Activated CD4-positive, alpha-beta T cell treated with anti-CD3 and anti-CD28 coated beads, Interleukin-2, Interleukin-4, amounts not matched to agents 100 ng/mL and 50 ng/mL, durations not matched to agents 16 hours and 8 hours (primary cell): ENCODE measurements at regions not wholly inside any gene's neighbourhood (a gene's known extent, or its start where the extent isn't known, plus 50 kb on each side); places are given as distances from the start of the nearest gene placed in this dataset.

Experiments used
- DNase-seq: peaks from one replicate; pipeline ENCODE4 v3.0.0-alpha.2; 2020; ENCODE audit warnings: low spot score

- DNase-seq, result no peak
These were observed 177.7 kb downstream of the DLL1 start for GRCh38 chr6:170113141-170113540.

DNA sequence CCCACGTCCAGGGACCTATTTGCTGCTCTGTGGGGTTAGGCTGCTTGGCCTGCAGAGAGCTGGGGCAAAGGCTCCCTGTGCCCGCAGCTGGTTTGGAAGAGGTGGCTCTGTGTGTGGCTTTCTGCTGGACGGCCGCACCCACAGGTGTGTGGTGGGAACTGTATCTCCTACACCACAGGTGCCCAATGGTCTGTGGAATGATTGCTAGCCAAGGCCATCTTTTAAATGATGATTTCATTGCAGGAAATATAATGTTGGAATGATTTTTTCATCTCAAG is 178.4 kb downstream of the DLL1 start:
- DNase-seq, result no peak

GRCh38 chr6:170111816-170112582 is 178.9 kb downstream of the DLL1 start:
- no peak for DNase-seq

- DNase-seq, result no peak
These were observed 179.7 kb downstream of the DLL1 start for GRCh38 chr6:170111141-170111664.

GRCh38 chr6:170110201-170111140 is 180.4 kb downstream of the DLL1 start:
- DNase-seq, result no peak

- no peak for DNase-seq
These were observed 181.8 kb downstream of the DLL1 start for GRCh38 chr6:170108890-170109587.

DNA sequence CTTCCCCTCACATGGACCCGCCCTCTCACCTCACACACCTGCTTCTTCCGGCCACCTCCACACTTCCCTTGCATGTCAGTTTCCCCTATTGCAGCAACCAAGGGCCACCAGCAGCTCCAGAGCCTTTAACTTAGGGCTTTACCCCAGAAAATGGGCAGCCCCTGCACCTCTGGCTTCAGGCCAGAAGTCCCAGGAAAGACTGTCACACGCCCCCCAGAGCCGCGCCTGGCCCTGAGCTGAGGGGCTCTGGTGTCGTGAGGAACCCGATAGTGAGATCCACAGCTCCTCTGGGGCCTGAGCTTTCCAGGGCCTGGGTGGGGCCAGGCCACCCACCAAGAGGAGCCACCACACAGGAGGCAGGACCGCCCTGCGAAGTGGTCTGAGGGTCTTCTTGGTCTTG is 182.4 kb downstream of the DLL1 start:
- DNase-seq, result no peak

GRCh38 chr6:170107606-170108222 is 183.2 kb downstream of the DLL1 start:
- no peak for DNase-seq

DNA sequence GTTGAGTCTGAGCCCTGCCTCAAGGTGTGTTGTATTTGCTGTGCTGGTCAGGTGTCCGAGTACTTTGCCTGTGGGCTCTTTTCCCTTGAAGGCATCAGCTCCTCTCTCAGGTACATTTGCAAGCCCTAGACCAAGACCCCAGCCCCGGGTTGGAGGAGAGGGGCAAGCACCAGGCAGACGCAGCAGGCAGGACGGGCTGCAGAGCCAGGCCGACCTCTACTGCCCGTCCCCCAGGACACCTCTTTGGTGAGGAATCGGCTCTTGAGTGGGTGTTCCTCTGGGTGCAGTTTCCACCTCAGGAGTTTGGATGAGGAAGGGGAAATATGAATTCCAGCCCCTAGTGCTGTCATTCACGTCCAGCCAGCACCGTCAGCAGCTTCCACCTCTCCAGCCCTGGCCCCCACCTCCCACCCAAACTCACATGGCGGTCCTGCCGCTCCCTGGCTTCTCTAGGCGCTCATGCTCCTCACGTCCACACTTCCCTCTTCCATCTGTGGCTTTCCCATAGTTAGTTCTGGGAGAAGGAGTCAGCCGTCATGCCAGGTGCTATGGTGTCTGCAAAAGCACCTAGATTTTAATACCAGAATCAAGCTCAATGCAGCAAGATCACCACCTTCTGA is 183.9 kb downstream of the DLL1 start:
- no peak for DNase-seq

DNA sequence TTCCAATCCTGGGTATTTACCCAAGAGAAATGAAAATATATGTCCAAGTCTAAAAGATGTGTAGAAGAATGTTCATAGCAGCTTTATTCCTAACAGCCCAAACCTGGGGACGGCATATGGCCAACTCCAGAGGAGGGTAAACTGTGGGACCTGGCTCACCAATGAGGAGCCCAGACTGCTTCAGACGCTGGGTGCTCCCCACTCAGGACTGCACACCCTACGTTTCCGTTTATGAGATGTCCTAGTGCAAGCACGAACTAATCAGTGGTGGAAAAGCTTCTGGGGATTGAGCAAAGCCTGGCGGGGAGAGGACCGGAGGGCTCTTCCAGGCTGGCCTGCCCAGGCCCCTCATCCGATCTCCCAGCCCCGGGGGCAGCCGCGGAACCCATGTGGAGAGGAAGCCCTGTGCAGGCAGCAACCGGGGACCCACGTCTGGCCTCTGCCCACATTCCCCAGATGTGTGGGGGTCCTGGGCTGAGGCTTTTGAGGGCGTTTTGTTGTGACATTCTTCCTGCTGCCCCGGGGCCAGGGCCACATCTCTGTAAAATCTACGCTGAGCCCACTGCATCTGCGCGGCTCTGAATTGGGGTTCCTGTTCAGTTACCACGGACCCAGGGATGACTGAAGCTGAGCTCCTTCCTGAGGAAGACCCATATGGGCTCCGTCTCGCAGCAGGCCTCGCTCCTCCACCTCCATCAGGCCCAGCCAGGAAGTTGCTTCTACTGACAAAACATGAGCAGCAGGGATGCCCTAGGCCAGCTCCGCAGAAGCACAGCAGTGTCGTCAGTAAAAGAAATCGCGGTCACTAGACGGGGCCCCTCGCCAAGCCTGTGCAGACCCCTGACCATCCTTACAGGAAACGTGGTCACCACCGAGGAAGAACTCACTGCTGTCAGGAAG is 188.0 kb downstream of the DLL1 start:
- DNase-seq, result no peak

DNA sequence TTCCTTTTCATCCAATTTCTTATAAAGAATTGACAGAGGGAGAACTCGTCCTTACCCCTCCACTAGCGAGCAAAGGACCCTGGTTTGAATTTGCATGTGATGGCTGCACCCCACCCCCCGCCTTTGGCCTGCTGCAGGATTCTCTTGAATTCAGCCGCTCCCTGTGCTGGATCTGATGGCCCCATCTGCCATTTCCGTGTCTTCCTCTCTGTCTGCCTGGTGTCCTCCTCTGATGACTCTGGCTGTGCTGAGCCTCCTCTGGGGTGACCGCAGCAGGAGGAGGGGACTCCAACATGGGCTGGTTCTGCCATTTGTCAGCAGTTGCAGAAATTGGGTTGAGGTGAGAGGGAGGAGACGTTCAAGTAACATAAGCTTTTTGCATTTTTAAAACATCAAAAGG is 188.8 kb downstream of the DLL1 start:
- no peak for DNase-seq

GRCh38 chr6:170101281-170102035 is 189.4 kb downstream of the DLL1 start:
- DNase-seq, result no peak

- DNase-seq, result no peak
These were observed 190.8 kb downstream of the DLL1 start for GRCh38 chr6:170100046-170100445.

- no peak for DNase-seq
These were observed 191.5 kb downstream of the DLL1 start for GRCh38 chr6:170099387-170099786.

- DNase-seq, result no peak
These were observed 192.3 kb downstream of the DLL1 start for GRCh38 chr6:170098428-170099170.

DNA sequence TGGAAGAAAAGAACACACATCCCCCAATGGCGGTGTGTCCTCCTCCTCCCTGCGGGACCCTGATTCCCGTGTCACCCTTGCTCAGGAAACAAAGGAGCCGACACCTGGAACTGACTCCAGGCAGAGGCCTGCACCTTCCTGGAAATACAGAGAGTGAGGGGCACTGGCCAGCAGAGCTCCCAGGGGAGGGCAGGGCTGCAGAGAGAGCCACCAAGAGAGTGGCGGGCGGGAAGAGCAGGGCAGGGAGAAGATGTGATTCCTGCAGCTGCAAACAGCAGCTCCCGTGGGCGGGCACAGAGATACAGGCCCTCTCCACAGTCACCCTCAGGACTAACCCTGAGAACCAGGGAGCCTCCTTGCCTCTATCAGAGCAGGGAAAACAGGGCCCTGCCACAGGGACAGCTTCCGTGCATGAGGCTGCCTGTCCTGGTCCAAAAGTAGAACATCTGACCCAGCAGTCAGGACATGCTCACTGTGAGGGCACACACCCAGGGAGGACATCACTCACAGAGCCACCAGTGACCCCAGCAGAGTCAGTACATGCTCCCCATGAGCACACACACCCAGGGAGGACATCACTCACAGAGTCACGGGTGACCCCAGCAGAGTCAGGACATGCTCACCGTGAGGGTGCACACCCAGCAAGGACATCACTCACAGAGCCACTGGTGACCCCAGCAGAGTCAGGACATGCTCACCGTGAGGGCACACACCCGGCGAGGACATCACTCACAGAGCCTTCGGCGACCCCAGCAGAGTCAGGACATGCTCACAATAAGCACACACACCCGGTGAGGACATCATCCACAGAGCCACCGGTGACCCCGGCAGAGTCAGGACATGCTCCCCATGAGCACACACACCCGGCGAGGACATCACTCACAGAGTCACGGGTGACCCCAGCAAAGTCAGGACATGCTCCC is 193.1 kb downstream of the DLL1 start:
- DNase-seq, result no peak

DNA sequence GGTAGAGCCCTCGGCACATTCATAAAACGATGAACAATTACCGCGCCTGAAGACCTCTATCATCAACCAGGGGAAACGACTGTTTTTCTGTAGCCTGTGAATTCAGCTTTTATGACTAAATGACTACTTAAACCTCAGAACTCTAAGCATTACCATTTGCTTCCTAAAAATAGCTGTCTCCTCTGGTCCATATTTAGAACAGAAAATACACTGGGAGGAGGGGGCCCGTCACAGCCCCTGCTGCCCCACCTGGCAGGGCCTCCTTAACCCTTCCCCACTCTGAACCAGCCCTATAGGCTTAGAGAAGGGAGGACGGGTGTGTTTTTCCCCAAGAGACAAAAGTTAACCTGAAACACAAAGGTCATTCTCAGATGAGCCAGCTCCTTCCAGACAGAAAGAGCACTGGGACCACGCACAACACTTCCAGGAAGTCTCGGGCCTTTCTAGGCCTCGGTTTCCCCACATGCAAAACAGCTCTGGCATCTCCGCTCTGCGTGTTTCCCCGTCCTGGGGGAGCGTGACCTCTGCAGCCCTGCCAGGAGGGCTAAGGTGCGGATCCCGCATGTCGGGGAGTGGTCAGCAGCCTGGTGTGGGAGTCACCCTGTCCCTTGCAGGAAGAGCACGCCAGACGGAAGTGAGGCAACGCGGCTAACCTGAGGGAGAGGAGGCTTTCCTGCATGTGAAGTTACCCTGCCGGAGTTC is 193.9 kb downstream of the DLL1 start:
- no peak for DNase-seq
